Testis (tissue), 2 donors: ENCODE measurements at regions not wholly inside any gene's neighbourhood (a gene's known extent, or its start where the extent isn't known, plus 50 kb on each side); places are given as distances from the start of the nearest gene placed in this dataset.

Experiments
- POLR2A ChIP-seq: fragments of 450-650 bp; IDR thresholded peaks from one replicate; pipeline ENCODE4 v1.6.1; 2017; ENCODE audit warnings: antibody characterized with exemption, mild to moderate bottlenecking, moderate library complexity
- TF ChIP-seq, protein P1 (sequence below), 3 experiments: fragments of 450-650 bp in 2 of 3; fragments of 200-600 bp in 1 of 3; sonication (generic) in 1 of 3; IDR thresholded peaks; one replicate each; pipeline ENCODE4 v1.5.1; 2016 to 2019; ENCODE audit warnings: antibody characterized with exemption in 3 of 3, mild to moderate bottlenecking in 2 of 3, moderate library complexity in 1 of 3

DNA sequence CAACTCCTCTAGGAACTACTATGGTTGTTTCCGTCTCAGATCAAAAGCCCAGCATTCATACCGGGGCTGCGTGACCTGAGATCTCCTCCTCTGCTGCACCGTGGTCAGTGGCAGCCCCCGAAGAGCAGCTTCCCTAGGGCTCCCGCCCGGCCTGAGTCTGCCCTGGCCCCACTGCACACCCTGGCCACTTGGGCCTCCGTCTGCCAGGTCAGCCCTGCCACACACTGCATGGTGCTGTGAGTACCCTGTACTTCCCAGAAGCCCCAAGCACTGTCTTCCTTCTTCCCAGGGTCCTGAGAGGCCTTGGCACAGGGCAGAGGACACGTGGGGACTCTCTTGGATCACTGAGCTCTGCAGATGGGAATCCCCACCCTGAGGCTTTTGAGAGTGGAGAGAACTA is 81.5 kb upstream of the GPC1 start:
- no peak for TF ChIP-seq POLR2A
- TF ChIP-seq, protein P1, sequence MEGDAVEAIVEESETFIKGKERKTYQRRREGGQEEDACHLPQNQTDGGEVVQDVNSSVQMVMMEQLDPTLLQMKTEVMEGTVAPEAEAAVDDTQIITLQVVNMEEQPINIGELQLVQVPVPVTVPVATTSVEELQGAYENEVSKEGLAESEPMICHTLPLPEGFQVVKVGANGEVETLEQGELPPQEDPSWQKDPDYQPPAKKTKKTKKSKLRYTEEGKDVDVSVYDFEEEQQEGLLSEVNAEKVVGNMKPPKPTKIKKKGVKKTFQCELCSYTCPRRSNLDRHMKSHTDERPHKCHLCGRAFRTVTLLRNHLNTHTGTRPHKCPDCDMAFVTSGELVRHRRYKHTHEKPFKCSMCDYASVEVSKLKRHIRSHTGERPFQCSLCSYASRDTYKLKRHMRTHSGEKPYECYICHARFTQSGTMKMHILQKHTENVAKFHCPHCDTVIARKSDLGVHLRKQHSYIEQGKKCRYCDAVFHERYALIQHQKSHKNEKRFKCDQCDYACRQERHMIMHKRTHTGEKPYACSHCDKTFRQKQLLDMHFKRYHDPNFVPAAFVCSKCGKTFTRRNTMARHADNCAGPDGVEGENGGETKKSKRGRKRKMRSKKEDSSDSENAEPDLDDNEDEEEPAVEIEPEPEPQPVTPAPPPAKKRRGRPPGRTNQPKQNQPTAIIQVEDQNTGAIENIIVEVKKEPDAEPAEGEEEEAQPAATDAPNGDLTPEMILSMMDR (IDR thresholded peaks at IDR 0.05), result no peak
